ENCODE measurements at regions not wholly inside any gene's neighbourhood (a gene's known extent, or its start where the extent isn't known, plus 50 kb on each side); places are given as distances from the start of the nearest gene placed in this dataset.

DNA sequence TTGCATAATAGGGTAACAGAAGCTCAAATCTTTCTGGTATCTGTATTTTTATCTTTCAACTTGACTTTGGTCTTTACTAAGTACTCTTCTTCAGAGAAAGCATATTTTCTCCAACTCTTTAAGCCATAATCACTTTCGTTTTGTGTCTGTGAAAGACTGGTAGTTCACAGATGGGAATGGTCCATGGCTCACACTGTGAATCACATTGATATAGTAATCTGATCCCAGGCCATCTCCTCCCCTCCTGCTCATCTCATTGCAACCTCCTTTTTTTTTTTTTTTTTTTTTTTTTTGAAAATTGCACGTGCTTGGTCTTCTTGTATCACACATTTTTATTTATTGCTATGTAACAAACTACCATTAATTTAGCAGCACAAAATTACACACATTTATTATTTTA, 694.5 kb upstream of the SLIT2 start:
- TF ChIP-seq CTCF (IDR thresholded peaks at IDR 0.05) (no peak), POLR2A (IDR thresholded peaks at IDR 0.05) (no peak)
